Fibroblast of skin of left quadriceps (primary cell): ENCODE measurements at regions not wholly inside any gene's neighbourhood (a gene's known extent, or its start where the extent isn't known, plus 50 kb on each side); places are given as distances from the start of the nearest gene placed in this dataset.
"Not testable (repeated sequence)": the region's sequence is repeated elsewhere in the genome, so short reads cannot be mapped to it uniquely, and the experiment has no call there.

Source experiments
- DNase-seq, 2 experiments: peaks; one replicate each; pipeline ENCODE4 v3.0.0-alpha.2; 2013; ENCODE audit warnings: low read depth in 2 of 2

GRCh38 chr16:60681043-60681442 is 1355.2 kb downstream of the CDH8 start:
- DNase-seq: no peak

GRCh38 chr16:60675022-60675421 is 1361.2 kb downstream of the CDH8 start:
- no peak for DNase-seq

- no peak for DNase-seq
These were observed 1362.0 kb downstream of the CDH8 start for GRCh38 chr16:60674241-60674640.

GRCh38 chr16:60655514-60656153 is 1380.6 kb downstream of the CDH8 start:
- no peak for DNase-seq

- DNase-seq: peak; percentile 22 to 23
These were observed 1384.9 kb downstream of the CDH8 start for GRCh38 chr16:60651346-60651745.

GRCh38 chr16:60648290-60648689 is 1387.9 kb downstream of the CDH8 start:
- peak in 1 of 2 experiments; percentile 6 for DNase-seq

GRCh38 chr16:60647388-60647787 is 1388.8 kb downstream of the CDH8 start:
- not testable (repeated sequence) for DNase-seq

GRCh38 chr16:60646631-60647030 is 1389.6 kb downstream of the CDH8 start:
- no peak for DNase-seq

GRCh38 chr16:60645541-60645940 is 1390.7 kb downstream of the CDH8 start:
- DNase-seq: no peak

- peak; percentile 24 to 25 for DNase-seq
These were observed 1393.3 kb downstream of the CDH8 start for GRCh38 chr16:60642956-60643355.

GRCh38 chr16:60641067-60641665 is 1395.1 kb downstream of the CDH8 start:
- DNase-seq: no peak

GRCh38 chr16:60640038-60640437 is 1396.2 kb downstream of the CDH8 start:
- no peak for DNase-seq

- DNase-seq: not testable (repeated sequence)
These were observed 1399.6 kb downstream of the CDH8 start for GRCh38 chr16:60636636-60637035.

- no peak for DNase-seq
These were observed 1400.1 kb downstream of the CDH8 start for GRCh38 chr16:60636117-60636516.

- no peak for DNase-seq
These were observed 1400.7 kb downstream of the CDH8 start for GRCh38 chr16:60635548-60635947.

- DNase-seq: no peak
These were observed 1424.4 kb downstream of the CDH8 start for GRCh38 chr16:60611844-60612243.

GRCh38 chr16:60608971-60609370 is 1427.3 kb downstream of the CDH8 start:
- no peak for DNase-seq

GRCh38 chr16:60605652-60606051 is 1430.6 kb downstream of the CDH8 start:
- not testable (repeated sequence) for DNase-seq

- DNase-seq: no peak
These were observed 1431.1 kb downstream of the CDH8 start for GRCh38 chr16:60605176-60605575.

GRCh38 chr16:60586493-60586892 is 1449.7 kb downstream of the CDH8 start:
- DNase-seq: no peak

GRCh38 chr16:60582528-60582927 is 1453.7 kb downstream of the CDH8 start:
- DNase-seq: no peak

GRCh38 chr16:60566901-60567300 is 1469.3 kb downstream of the CDH8 start:
- no peak for DNase-seq

GRCh38 chr16:60564588-60564987 is 1471.7 kb downstream of the CDH8 start:
- DNase-seq: no peak

GRCh38 chr16:60563166-60563565 is 1473.1 kb downstream of the CDH8 start:
- no peak for DNase-seq
